ENCODE measurements at regions not wholly inside any gene's neighbourhood (a gene's known extent, or its start where the extent isn't known, plus 50 kb on each side); places are given as distances from the start of the nearest gene placed in this dataset.

GRCh38 chr6:40724886-40725285 lies 137.7 kb upstream of the LRFN2 start:
- TF ChIP-seq POLR2A (IDR thresholded peaks at IDR 0.05; ENCODE audit: borderline replicate concordance, extremely low read depth, insufficient read depth, insufficient read length) (no peak), CEBPB (IDR thresholded peaks at IDR 0.05; ENCODE audit: low read depth) (no peak), ZFX (IDR thresholded peaks at IDR 0.05) (no peak), TCF7L2 (IDR thresholded peaks at IDR 0.05; ENCODE audit: borderline replicate concordance, extremely low read depth, insufficient read depth, insufficient read length) (no peak), REST (IDR thresholded peaks at IDR 0.05; ENCODE audit: low read depth) (no peak), SRF (IDR thresholded peaks at IDR 0.05; ENCODE audit: low read depth) (no peak), RAD21 (IDR thresholded peaks at IDR 0.05; ENCODE audit: low read depth) (no peak)
- TF ChIP-seq, protein P1, sequence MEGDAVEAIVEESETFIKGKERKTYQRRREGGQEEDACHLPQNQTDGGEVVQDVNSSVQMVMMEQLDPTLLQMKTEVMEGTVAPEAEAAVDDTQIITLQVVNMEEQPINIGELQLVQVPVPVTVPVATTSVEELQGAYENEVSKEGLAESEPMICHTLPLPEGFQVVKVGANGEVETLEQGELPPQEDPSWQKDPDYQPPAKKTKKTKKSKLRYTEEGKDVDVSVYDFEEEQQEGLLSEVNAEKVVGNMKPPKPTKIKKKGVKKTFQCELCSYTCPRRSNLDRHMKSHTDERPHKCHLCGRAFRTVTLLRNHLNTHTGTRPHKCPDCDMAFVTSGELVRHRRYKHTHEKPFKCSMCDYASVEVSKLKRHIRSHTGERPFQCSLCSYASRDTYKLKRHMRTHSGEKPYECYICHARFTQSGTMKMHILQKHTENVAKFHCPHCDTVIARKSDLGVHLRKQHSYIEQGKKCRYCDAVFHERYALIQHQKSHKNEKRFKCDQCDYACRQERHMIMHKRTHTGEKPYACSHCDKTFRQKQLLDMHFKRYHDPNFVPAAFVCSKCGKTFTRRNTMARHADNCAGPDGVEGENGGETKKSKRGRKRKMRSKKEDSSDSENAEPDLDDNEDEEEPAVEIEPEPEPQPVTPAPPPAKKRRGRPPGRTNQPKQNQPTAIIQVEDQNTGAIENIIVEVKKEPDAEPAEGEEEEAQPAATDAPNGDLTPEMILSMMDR (IDR thresholded peaks at IDR 0.05 in 2 of 3, conservative IDR thresholded peaks at IDR 0.05 in 1 of 3; ENCODE audit: borderline replicate concordance in 1 of 3, insufficient read depth in 1 of 3, low read depth in 2 of 3, low read length in 2 of 3), result no peak
- TF ChIP-seq, protein P2, sequence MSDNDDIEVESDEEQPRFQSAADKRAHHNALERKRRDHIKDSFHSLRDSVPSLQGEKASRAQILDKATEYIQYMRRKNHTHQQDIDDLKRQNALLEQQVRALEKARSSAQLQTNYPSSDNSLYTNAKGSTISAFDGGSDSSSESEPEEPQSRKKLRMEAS (IDR thresholded peaks at IDR 0.05), result no peak

Measured in HCT116 (cell line).